ENCODE measurements at regions not wholly inside any gene's neighbourhood (a gene's known extent, or its start where the extent isn't known, plus 50 kb on each side); places are given as distances from the start of the nearest gene placed in this dataset.

DNA sequence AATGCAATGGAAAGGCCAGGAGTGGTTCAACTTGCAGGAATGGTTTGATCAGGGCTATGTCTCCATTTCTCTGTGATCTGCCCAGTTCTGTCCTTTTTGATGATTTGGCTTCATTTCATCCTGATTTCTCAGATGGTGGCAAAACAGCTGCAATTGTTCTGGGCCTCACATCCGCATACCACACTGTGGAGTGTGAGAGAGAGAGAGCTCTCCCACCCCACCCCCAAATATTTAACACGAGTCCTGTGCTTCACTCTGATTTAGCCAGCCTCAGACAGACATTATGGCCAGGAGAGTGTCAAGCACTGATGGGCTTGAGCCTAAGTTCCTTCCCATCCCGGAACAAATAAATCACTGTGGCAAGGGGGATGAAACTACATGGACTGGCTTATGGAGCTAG, 284.6 kb downstream of the CDC5L start:
- DNase-seq (ENCODE audit: low spot score in 2 of 2) (no peak), FAIRE-seq (no peak)

GRCh38 chr6:44672841-44673240, 285.3 kb downstream of the CDC5L start:
- FAIRE-seq (no peak), DNase-seq (ENCODE audit: low spot score in 2 of 2) (no peak)

DNA sequence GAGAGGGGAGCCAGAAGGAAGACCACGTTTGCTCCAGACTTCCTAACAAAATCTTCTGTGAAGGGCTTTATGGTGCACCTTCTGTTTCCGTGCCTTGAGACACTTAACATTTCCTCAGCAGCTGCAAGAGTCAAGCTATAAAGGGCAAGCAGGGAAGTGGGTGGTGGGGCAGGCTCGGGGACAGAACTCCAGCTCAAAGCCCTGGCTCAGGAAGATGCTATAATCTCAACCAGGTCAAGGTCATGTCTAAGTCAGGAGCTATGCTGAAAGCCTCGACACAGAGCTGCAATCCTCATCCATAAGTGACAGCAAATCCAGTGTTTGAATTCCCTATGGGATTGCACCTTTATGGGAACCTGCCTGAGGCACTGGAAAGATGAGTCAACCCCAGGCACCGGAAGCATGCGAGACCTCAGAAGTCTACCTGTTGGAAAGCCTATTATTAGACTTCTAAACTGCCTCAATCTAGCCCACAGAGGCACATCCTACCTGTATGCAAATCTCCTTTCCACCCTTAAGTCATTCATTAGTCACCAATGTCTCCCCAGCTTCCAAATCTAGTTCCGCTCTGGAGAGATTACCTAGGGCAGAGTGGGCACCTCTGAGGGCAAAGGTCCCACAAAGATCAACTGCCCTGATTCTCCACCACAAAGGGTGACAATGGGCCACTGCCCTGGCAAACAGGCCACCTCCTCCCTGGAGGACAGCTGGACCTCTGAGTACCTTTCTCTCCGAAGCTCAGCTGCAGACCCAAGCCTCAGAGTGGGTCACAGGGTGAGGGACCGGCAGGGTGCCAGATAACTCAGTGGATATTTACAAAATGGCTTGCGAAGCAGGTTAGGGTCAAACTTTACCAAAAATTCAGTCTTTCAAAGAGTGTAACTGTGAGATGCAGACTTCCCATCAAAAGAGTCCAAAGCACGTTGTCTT, 287.0 kb downstream of the CDC5L start:
- DNase-seq (ENCODE audit: low spot score in 2 of 2): no peak
- no peak for FAIRE-seq

GRCh38 chr6:44675449-44675848, 287.9 kb downstream of the CDC5L start:
- no peak for DNase-seq (ENCODE audit: low spot score in 2 of 2)
- no peak for FAIRE-seq

DNA sequence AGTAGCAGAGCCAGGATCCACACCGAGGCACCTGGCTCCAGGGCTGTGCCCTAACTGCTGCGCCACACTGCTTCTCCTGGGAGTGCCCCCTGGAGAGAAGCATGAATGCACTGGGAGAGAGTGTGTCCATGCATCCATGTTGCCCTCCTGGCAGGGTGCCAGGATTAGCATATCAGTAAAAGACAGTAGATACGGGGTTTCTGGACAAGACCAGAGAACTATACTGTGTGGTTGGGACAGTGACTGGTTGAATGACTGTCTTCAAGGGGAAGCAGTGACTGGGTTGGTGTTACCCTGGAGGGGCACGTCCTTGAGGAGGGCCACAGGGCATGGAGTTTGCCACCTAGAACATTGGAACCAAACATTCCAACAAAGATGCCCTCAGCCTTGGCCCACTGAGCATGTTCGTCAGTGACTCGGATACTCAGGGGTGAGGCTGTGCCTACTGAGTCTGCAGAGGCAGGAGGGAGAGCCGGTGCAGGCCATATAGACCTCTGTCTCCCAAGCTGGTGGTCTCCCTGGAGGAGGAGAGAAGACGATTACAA, 288.8 kb downstream of the CDC5L start:
- FAIRE-seq (no peak), DNase-seq (ENCODE audit: low spot score in 2 of 2) (no peak)

GRCh38 chr6:44676826-44677433, 289.4 kb downstream of the CDC5L start:
- no peak for FAIRE-seq
- no peak for DNase-seq (ENCODE audit: low spot score in 2 of 2)

DNA sequence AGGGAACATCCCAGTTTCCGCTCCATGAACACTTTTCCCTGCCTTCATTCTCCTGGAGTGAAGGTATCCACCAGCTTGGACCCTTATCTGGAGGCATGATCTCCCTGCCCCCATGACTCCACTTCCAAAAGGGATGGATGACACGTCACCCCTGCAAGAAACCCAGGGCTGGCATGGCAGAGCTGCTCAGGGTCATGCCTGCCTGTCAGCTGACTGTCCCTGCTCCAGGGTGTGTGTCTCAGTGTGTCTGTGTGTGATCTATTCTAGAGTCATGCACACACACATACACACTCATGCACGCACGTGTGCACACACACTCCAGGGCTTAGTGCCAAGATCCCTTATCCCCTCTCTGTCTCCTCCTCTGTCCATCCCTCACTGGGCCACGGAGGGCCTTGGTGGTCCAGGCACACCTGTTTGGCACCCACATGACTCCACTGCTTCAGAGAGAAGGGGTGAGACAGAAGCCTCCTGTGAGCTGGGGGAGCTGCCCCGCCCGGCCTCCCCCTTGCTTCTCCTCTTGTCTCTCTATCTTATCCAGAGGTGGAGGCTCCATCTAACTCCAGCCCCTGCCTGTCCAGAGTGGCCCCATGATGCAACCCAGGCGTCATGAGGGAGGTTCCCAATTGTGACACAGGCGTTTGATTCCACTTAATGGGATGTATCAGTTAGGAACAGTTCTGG, 290.9 kb downstream of the CDC5L start:
- FAIRE-seq (no peak), DNase-seq (ENCODE audit: low spot score in 2 of 2) (no peak)

GRCh38 chr6:44679438-44680201, 292.1 kb downstream of the CDC5L start:
- no peak for FAIRE-seq
- no peak for DNase-seq (ENCODE audit: low spot score in 2 of 2)

- FAIRE-seq (no peak), DNase-seq (ENCODE audit: low spot score in 2 of 2) (no peak)
Measured at GRCh38 chr6:44680202-44680720, 292.8 kb downstream of the CDC5L start.

GRCh38 chr6:44681761-44682160, 294.3 kb downstream of the CDC5L start:
- FAIRE-seq (no peak), DNase-seq (ENCODE audit: low spot score in 2 of 2) (no peak)

GRCh38 chr6:44682280-44682679, 294.8 kb downstream of the CDC5L start:
- DNase-seq (ENCODE audit: low spot score in 2 of 2) (no peak), FAIRE-seq (no peak)

- no peak for DNase-seq (ENCODE audit: low spot score in 2 of 2)
Measured at GRCh38 chr6:44682987-44683779, 295.7 kb downstream of the CDC5L start.

DNA sequence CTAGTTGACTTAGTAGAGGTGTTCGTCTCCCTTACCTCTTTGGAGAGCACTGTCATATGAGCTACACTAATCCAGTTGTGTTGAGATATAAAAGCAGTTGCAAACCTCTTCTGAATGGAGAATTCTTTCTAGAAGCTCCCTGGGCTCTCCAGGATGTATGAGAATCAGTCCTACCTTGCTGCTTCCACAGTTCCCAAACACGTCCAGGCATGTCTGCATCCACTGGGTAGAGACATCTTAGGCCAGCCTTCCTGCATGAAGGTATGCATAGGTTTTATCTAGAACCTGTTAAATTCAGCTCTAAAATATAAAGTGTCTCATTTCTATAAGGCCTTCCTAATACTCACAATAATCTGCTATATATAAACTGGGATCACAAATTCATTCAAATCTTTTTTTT, 297.7 kb downstream of the CDC5L start:
- DNase-seq (ENCODE audit: low spot score in 2 of 2) (no peak), FAIRE-seq (no peak)

More at GRCh38 chr6:44682987-44683779, 295.7 kb downstream of the CDC5L start:
- FAIRE-seq: no peak

DNA sequence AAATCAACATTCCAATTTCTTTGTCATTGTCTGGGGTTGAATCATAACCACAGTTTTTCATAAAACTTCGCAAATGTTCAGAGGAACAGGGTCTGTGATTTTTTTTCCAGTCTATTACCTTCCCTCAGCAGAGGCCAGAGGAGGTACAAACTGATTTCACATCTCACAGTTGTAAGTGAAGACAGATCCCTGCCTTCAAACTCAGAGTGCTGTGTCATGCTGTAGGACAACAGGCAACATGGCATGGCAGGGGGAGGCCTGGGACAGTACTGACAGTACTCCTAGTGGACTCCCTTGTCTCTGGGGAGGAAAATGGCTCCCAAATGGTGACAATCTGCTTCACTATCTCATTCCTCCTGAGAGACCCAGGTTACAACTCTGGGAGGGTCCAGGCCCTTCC, 308.6 kb downstream of the CDC5L start:
- DNase-seq (ENCODE audit: low spot score in 2 of 2) (no peak), FAIRE-seq (no peak)

- DNase-seq (ENCODE audit: low spot score in 2 of 2) (no peak), FAIRE-seq (no peak)
Measured at GRCh38 chr6:44696686-44697085, 309.2 kb downstream of the CDC5L start.

DNA sequence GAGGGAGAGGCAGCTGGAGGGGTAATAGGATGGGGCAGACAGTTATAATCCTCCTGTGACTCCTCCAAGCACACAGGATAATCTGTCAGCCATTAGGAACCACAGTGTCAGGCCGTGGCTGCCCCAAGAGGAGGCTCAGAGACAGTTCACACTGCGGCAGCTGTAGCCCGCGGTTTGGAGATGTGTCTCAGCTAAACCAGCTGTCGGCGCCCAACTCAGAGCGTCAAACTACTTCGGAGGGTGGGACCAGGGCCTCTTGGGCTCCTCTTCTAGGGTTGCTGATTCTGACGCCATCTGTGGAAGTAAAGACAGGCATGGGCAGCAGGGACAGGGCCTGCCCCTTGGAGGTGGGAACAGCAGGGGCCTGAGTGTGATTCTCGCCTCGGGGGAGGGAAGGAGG, 309.8 kb downstream of the CDC5L start:
- FAIRE-seq (no peak), DNase-seq (ENCODE audit: low spot score in 2 of 2) (no peak)

GRCh38 chr6:44698602-44699001, 311.1 kb downstream of the CDC5L start:
- FAIRE-seq (no peak), DNase-seq (ENCODE audit: low spot score in 2 of 2) (no peak)

GRCh38 chr6:44699082-44699481, 311.6 kb downstream of the CDC5L start:
- FAIRE-seq (no peak), DNase-seq (ENCODE audit: low spot score in 2 of 2) (no peak)

- no peak for FAIRE-seq
- no peak for DNase-seq (ENCODE audit: low spot score in 2 of 2)
Measured at GRCh38 chr6:44699851-44700250, 312.3 kb downstream of the CDC5L start.

All from frontal cortex (tissue), 3 donors.